ENCODE measurements at regions not wholly inside any gene's neighbourhood (a gene's known extent, or its start where the extent isn't known, plus 50 kb on each side); places are given as distances from the start of the nearest gene placed in this dataset.
"Not testable (repeated sequence)": the region's sequence is repeated elsewhere in the genome, so short reads cannot be mapped to it uniquely, and the experiment has no call there.

DNA sequence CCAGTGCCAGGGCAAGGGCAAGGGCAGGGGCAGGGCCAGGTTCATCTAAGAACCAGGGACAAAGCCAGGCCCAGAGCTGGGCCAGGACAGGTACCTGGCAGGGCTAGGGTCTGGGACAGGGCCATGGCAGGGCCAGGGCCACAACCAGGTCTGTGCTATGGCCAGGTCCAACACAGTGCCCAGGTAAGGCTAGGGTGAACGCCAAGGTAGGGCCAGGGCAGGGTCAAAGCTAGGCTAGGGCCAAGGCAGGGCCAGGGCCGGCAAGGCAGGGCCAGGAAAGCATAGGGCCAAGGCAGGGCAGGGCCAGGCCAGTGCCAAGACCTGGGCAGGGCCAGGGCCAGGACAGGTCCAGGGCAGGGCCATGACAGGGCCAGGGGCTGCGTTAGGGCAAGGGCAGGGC is 398.7 kb downstream of the GOLGA6L6 start:
- not testable (repeated sequence) for TF ChIP-seq EZH2 (IDR thresholded peaks at IDR 0.05; ENCODE audit: borderline replicate concordance, insufficient read depth, low read depth, low read length, poor library complexity, severe bottlenecking); CTCF (IDR thresholded peaks at IDR 0.05)
